Kidney tubule cell (primary cell): ENCODE measurements at regions not wholly inside any gene's neighbourhood (a gene's known extent, or its start where the extent isn't known, plus 50 kb on each side); places are given as distances from the start of the nearest gene placed in this dataset.

Experiments
- DNase-seq: peaks from one replicate; pipeline ENCODE4 v3.0.0-alpha.2; 2018; ENCODE audit warnings: low spot score

DNA sequence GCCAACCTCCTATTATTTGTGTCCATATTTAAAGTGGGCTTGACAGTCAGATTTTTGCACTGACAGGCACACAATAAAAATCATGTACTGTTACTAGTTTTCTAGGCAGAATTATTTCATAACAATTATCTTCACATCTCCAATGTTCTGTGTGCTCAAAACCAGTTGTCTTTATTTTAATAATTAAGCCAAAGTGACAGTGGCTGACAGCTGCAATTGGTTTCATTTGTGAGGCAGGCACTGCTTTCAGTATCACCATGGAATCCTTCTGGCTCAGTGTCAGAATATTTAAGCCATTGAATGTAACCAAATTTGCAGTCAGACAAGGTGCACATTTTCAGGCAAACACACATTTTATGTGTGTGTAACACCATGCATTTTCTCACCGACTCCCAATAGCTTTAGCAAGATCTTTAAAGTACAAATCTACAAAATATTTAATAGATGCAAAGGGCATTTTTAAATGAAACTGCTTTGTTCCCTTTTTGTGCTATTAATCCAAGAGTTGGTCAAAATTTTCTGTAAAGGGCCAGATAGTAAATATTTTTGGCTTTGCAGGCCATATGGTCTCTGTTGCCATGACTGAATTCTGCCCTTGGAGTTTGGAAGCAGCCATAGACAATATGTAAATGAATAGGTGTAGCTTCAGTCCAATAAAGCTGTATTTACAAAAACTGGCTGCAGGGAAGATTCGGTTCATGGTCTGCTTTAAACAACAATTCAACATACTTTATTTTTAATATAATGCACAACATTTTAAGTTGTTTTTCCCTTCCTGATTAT is 486.0 kb downstream of the KCNJ2 start:
- peak; percentile 15 for DNase-seq

DNA sequence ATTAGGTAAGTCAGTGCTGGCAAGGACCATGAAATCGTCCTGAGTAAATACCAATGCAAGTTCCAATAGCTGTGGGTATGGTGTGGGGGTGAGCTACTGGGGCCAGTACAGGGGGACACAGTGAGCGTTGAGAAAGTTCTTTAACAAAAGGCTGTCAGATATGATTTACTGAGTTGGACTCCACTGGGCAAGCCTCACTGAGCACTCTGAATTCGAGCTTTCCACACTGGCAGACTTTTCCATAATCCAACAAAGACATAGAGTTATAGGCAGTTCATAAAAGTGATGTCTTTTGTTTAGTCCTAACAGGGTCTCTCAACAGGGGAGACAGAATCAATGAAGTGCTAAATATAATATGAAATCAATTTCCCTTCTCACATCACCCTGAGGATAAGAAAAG is 489.0 kb downstream of the KCNJ2 start:
- no peak for DNase-seq

DNA sequence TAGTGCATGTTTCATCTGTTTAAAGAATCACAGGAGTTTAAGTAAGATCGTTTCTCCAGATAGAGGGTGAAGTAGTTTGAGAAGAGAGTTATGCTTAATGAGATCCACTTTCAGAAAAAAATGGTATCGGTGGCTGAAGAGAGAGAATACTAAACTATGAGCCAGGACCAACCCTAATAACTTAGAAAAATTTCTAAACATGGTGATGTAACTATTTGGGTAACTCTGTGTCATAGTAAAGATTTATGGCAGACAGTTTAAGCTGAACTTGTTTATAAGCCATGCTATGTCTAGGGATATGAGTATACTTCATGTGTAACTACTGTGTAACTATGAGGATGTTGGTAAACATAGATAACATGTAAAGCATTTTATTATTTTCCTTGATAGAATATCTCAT is 489.5 kb downstream of the KCNJ2 start:
- DNase-seq: no peak

DNA sequence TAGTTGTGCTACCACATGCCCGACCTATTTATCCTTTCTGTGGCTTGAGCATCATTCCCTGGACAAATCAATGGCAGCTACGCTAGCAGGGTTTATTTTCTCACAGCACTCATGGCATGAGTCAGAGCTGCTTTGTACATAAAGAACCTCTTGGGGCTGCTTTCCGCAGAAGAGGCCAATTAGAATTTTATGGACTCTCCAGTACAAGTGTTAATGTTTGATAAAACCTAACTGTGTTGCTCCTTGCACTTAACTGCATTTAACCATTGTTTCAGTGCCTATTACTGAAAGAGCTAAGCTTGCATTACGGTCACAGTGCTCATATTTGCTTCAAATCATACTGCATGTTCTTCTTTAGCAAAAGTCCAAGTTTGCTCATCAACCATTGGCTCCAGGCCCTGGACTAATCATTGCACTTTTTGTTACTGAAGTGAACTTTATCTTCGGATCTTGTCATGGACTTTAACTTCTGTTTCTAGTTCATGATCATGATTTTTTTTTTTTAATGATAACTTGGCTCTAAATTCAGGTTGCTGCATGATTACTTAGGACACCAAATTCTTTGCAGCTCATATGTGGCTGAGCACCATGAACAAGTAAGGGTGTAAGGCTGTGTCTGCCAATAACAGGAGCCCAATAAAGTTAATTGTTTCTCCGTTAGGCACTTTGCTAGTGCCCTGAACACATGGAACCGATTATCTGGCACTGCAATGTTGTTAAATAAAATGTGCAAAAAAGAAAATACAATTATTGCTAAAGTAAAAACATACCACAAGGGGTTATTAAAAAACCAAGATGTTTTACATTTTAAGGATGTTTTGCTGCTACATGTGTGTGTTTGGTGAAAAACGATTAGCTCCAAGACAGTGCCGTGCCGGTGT is 492.2 kb downstream of the KCNJ2 start:
- peak; percentile 69 for DNase-seq

DNA sequence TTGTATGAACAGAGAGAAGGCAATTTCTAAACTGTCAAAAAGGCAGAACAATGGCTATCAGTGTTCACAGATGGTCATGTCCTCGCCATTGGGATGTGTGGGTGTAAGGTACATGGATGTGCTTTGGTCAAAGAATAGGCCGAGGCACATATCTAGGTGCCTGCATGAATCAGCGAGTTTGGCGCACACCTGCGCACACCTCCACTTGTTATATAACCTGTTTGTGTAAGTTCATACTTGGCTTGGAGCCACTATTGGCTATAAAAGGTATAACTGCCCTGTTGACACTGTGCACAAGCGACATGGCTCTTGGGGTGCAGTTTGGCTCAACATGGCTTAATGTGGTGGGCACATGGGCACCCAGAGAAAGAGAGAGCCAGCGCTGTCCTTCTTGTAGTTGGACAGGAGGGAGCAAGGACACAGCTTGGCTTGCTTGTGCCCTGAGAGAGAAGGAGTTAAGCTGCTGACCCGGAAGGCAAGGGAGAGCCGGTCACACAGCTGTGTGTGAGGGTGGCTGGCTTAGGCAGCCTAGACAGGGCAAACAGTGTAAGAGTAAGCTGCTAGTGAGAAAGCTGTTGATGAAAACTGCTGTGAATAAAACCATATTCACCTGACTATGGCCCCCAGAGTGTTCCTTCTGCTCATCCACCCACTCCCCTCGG is 499.1 kb downstream of the KCNJ2 start:
- DNase-seq: no peak

DNA sequence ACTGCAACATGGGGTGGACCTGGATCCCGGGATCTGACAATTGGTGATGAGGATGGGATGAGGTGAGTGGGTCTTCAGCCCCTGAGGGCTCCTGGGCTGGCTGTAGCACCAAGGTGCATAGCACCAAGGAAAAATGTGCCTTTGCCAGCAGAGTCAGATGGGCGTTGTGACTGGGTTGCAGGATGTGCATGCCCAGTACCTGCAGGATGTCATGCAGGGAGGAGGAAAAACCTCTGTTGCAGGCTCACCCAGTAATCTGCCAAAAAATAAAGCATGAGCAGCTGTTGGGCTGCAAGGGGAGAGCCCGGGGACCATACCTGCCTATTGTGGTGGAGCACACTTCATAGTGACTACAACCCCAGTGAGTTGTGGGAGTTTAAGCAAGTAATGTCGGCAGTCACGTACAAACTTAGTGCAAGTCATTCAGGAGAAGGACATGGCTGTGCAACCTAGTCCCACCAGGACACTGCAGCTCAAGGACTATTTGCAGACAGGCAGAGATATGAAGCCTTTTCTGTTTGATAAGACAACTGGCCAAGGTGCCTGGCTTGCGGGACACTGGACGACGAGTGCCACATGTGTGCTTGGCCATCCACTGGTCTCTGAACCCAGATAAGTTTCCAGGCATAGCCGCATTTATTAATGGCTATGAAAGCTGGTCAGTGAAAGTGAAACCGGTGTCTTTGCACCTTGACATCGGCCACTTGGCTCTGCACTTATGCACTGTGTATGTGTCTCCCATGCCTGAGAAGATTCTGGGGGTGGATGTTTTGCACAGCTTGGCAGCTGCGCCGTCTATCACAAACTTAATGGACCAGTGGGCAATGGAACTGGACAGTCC is 499.8 kb downstream of the KCNJ2 start:
- no peak for DNase-seq

DNA sequence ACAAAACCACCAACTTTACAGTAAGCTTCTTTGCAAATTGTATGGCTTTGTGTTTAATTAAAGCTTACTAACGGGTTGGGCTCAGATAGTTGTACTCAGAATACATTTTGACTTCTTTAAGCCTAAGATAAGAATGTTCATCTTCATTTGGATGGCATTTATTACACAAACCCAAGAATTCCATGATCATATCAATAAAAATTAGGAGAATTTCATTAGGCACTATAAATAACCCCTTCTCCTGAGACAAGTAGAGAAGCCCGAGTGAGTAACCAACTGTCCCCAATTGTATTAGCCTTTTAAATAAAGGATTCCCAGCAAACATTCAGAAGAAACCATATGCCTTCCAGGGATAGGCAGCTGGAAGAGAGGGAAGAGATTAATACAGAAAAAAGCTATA is 504.7 kb downstream of the KCNJ2 start:
- no peak for DNase-seq

DNA sequence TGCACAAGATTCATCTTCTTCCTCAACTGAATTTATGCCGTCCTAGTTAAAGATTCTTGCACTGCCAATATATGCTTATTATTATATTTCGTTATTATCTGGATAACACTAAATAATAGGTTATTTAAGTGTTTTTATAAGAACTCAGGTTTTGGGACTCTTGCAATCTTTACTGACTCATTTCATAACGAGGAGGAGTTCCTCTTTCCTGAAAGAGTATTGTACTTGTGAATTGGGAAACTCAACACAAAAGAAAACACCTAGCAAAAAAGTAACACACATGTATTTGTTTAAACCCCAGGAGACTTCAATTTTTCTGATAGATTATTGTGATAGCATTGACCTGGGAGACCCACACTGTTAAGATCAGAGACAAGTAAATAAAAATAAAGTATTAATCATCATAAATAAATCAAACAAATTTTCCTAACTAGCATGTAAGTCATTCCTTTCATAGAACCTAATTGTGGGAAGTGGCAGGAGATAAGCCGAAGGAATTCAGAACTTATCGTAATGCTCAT is 505.8 kb downstream of the KCNJ2 start:
- no peak for DNase-seq

DNA sequence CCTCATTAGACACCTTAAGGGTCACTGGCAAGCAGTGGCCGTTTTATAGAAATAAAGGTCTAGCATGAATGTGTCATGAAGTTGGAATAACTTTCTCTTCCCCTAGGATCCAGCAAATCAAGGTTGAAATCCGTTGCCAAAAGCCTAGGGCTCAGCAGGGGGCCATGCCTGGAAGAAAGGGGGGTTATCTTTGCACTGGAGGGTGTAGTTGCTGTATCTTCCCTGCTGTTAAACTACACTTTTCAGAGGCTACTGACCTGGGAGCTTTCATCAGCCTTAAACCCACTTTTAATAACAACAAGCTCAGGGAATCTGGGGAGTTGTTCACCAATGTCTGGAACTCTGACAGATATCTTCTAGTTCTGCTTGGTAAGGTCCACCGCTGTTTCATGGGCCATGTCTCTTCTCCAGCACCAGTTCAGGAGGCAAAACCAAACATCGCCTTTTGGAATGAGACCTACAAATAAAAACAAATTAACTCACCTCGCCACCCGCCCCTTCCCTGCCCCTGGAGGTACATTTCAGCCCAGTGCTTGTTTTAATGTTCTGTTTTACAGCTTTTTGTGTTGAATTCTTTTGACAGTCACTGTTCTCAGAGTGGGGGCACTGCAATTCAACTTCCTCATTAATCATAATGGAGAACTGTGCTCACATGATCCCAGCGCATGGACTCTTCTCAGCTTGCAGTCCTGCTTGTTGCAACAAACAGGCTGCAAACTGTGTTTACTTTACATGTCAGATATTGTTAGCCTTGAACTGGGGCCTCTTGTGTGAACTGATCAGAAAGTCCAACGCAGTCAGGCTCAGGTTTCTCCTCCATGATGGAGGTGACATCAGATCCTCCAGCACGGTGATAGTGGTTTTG is 508.7 kb downstream of the KCNJ2 start:
- no peak for DNase-seq

DNA sequence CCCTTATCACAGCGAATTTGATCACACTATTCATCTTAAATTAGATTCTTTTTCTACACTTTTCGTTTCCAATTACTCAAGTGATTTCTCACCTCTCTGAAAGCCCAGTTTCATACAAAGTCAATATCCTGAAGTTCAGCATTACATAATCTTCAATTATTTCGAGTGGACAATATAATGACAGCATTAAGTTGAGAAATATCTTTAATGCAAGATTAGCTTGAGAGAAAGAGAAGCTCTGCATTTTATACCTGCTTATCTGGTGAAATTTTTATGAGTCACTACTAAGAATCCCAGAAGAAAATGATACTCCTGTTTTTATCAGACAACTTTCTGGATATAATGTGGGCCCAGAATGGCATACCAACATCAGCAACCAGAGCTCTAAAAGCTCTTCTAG is 509.6 kb downstream of the KCNJ2 start:
- DNase-seq: no peak

DNA sequence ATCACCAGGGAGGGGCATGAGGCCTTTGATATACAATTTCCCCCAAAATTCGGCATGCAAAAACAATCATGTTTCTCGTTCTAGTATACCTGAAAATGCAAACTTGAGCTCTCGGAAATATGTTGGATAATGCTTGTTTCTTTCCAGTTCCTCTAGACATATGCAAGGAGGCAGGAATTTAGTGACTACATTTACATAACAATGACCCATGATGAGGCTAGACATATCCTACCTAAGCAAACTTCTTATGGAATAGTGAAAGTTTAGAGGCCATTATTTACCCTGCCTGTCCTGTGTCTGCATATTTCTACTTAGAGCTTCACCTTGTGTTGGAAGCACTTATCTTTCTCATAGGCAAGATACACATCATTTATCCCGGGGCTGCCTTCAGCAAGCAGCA is 514.6 kb downstream of the KCNJ2 start:
- DNase-seq: no peak

DNA sequence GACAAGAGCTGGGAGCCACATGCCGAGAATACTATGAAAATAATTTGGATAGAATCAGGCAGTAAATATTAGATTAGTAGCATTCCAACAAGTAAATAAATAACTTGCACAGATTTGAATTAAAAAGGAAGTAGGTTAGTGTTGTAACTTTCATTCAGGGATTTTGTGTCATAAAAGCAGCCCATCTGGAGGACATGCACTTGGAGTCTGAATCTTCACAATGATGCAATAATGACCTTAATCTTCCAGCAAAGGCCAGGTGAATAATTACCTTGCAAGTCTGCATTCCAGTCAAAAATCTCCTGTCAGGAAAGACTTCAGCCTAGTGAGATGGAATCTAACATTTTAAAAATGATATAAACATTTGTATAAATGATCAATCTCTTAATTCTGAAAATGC is 518.1 kb downstream of the KCNJ2 start:
- DNase-seq: peak; percentile 77

DNA sequence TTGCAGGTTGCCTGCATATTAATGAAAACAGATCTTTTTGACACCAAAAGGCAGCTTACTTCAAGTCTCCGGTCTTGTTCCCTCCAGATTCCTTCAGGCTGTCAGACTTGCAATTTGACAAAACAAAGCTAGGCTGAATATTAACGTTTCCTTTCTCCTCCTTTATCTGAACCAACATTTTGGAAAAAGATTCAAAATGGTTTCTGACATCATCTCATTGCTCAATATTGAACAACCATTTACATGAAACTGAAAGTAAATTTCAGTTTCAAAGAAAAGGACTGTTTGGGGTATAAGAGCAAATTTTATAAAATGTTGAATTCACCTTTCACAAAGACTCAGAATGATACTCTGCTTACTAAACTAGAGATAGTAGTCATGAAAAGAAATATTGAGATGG is 521.8 kb downstream of the KCNJ2 start:
- DNase-seq: no peak

DNA sequence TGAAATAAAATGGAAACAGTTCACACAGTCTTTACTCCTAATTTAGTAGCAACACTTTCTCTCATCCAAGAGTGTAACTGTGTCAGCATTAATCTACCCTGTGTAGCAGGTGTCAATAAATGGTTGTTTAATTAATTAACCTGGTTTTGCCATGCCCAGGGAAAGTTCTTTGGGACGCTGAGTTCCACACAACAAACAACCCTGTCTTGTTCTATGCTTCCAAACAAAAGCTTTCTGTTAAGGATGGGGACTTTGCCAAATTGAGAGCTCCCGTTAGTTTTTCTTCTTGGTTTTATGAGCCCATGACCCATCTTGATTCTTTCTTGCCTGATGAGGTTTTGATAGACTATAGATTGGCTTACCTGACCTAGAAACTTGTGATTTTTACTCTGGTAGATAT is 530.1 kb downstream of the KCNJ2 start:
- no peak for DNase-seq

DNA sequence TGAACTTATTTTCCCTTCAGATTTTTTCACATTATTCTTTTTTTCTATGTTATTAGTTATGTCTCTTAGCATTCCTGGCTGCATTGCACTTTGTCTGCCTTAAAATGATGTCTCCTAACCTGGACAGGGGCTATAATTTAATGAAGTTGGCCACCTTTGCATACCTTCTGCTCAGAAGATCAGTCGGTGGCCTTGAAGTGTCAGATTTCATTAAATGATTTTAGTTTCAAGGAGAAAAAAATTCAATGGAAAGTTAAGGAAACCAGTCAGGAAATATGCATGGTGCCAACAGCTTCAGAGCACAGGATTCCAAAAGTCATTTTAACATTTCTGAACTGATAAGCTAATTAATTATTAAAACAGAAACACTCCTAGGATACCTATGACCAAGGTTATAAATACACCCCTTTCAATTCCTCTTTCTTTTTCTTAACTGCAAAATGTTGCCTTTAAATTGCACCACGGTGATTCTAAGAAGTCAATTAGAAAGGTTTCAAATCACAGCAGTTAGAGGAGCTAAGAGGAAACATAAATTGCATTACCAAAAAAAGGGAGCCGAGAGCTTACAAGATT is 533.4 kb downstream of the KCNJ2 start:
- DNase-seq: no peak

DNA sequence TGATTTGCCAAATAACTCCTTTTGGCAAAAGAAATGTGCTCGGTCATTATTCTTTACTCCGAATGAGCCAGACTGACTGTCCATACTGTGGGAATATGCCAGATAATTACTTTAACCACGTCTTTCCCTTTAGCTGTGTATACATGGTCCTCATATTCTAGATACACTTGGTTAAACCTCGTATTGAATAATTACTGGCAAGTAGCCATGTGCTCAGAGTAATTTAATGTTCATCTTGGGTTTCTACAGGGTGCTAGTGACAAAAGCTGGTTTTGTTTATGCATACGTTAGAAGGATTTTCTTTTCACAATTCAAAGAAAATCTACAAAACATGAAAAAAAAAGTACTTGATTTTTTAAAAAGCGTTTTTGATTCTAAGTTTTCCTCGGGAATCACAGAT is 540.3 kb downstream of the KCNJ2 start:
- no peak for DNase-seq

DNA sequence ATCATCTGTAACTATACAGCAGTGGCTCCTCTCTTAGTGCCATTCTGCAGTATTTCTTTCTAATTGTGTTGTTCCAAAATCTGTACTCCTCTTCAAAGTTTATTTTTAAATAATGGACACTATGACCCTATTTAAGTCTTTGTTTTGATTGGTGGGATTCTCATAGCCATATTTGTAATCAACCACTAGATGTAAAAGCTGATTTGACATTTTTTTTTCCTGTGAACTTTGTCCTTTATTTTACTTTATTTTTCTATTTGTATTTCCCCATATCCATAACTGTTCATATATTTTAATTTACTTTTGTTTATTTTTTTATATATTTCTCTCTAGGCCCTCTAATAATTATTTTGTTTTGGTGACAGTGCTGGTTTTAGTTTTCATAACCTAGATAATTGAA is 544.4 kb downstream of the KCNJ2 start:
- no peak for DNase-seq

DNA sequence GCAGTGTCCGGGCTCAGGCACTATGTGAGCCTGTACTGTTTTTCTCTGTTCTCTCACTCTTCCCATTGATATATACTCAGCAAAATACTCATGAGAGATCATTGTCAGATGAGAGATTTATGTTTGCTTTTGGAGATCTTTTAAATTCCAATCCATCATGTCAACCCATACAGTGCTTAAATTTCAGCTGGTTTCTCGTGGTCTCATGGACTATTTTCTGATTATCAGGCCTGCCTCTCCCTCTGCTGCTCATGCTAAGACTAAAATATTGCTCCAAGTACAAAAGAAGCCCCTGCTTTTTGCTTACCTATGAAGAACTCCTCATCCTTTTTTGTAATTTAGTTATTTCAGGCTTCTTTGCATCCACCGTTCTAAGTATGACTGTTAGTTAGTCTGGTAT is 547.2 kb downstream of the KCNJ2 start:
- DNase-seq: no peak

DNA sequence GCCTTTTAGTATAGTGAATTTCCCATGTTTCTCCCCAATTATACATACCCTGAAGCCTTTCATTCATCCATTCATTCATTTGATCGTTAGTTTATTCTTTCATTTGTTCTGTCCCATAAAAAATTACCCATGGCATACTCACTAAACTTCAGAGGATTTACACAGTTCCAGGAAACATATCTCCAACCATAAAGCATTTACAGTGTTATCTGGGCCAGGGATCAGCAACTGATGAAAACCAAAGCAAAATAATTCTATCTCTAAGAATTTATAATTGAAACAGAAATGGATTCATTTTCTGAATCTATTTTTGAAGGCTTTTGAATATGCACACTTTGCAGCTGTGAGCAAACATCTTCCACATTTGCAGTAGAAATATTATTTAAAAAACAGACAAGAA is 547.7 kb downstream of the KCNJ2 start:
- DNase-seq: no peak

DNA sequence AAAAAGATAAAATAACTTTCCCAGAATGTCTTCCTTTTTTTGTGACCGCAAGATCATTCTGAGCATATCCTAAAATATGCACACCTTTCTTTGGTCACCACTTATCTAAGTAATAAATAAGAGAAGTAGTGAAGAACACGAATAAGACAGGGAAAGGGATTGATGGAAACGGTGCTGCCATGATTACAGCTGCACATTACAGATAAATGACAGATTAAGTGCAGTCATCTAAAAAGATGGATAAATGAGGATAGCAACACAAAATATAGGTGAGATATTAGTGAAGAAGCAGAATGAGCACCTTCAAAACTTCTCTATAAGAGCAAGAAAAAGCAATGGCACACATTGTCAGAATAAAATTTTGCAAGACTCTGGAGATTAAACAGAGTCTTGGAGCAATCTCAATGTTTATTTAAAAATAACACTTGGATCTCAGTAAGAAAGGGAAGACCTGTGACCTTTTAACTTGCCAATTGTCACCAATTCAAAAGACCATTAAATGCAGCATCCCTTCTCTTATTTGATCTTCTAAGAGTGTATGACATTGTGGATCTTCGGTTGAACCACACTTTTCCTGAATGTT is 567.1 kb downstream of the KCNJ2 start:
- no peak for DNase-seq
